ENCODE measurements at regions not wholly inside any gene's neighbourhood (a gene's known extent, or its start where the extent isn't known, plus 50 kb on each side); places are given as distances from the start of the nearest gene placed in this dataset.

DNA sequence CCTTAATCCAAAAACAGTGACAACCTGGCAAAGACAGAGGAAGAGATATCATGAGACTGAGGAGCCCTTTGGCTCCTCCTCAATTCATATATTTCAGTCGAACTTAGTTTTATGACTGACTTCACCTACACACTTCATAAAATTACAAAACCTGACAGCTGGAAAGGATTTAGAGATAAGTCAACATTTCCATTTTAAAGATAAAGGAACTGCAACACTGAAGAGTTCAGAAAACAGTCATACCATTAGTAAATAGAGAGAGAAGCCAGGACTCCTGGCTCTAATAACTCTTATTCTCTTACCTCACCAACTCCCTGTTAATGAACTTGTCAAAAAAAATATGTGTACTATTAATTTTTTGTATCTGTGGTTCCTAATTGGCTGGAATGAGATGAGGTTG lies 141.0 kb upstream of the COL1A2 start:
- no peak for TF ChIP-seq POLR2AphosphoS5 (IDR thresholded peaks at IDR 0.05; ENCODE audit: low read depth, low read length)
- no peak for TF ChIP-seq TAF1 (IDR thresholded peaks at IDR 0.05; ENCODE audit: borderline replicate concordance, insufficient read depth, low read length)

Data from PFSK-1 (cell line).